Keratinocyte (primary cell): ENCODE measurements at regions not wholly inside any gene's neighbourhood (a gene's known extent, or its start where the extent isn't known, plus 50 kb on each side); places are given as distances from the start of the nearest gene placed in this dataset.

Experiments used
- DNase-seq: peaks from one replicate; pipeline ENCODE4 v3.0.0-alpha.2; 2011; ENCODE audit warnings: low read depth, missing footprints, low spot score
- FAIRE-seq: peaks from 2 replicates; lab custom pipeline; 2011; peaks lifted over from hg19 to GRCh38; lab: Jason Lieb, UNC
- H2AFZ ChIP-seq: 2 replicates; pipeline ENCODE4 v1.6.0; 2012; ENCODE audit warnings: low read length, control low read depth, inconsistent platforms; ENCODE audit not compliant: control insufficient read depth
- H3K27ac ChIP-seq: 2 replicates; pipeline ENCODE4 v1.5.1; 2011; ENCODE audit warnings: low read length; ENCODE audit not compliant: control insufficient read depth, insufficient read depth
- H3K27me3 ChIP-seq: 3 replicates; pipeline ENCODE4 v1.6.0; 2011; ENCODE audit warnings: low read length; ENCODE audit not compliant: control insufficient read depth, insufficient read depth; ENCODE audit errors: extremely low read depth
- H3K36me3 ChIP-seq, 2 experiments: 2 replicates in 1 of 2; 3 replicates in 1 of 2; pipeline ENCODE4 v1.5.1; 2011; ENCODE audit warnings: low read length in 2 of 2, mild to moderate bottlenecking in 1 of 2; ENCODE audit not compliant: control insufficient read depth in 2 of 2, insufficient read depth in 2 of 2; ENCODE audit errors: extremely low read depth in 1 of 2
- H3K4me1 ChIP-seq: 3 replicates; pipeline ENCODE4 v1.5.1; 2011; ENCODE audit warnings: low read length; ENCODE audit not compliant: control insufficient read depth, insufficient read depth; ENCODE audit errors: extremely low read depth
- H3K4me2 ChIP-seq: 3 replicates; pipeline ENCODE4 v1.6.0; 2011; ENCODE audit warnings: low read depth, low read length; ENCODE audit not compliant: control insufficient read depth, insufficient read depth; ENCODE audit errors: extremely low read depth
- H3K4me3 ChIP-seq, 3 experiments: fragments of 200-600 bp in 1 of 3; sonication (generic) in 1 of 3; 2 replicates in 2 of 3; 3 replicates in 1 of 3; pipeline ENCODE4 v1.5.1; 2011 to 2016; ENCODE audit warnings: low read length in 3 of 3, mild to moderate bottlenecking in 3 of 3, control low read depth in 2 of 3, inconsistent platforms in 1 of 3, low read depth in 1 of 3, mixed read lengths in 1 of 3, mixed run types in 1 of 3, moderate library complexity in 1 of 3; ENCODE audit not compliant: control insufficient read depth in 2 of 3, insufficient read depth in 2 of 3; ENCODE audit errors: extremely low read depth in 1 of 3
- H3K79me2 ChIP-seq: 2 replicates; pipeline ENCODE4 v1.6.0; 2012; ENCODE audit warnings: low read length; ENCODE audit not compliant: control insufficient read depth, insufficient read depth
- H3K9ac ChIP-seq: 3 replicates; pipeline ENCODE4 v1.6.0; 2011; ENCODE audit warnings: low read length; ENCODE audit not compliant: control insufficient read depth, insufficient read depth; ENCODE audit errors: extremely low read depth
- H3K9me1 ChIP-seq: 3 replicates; pipeline ENCODE4 v1.6.0; 2011; ENCODE audit warnings: low read length; ENCODE audit not compliant: control insufficient read depth, insufficient read depth; ENCODE audit errors: extremely low read depth
- H3K9me3 ChIP-seq: 2 replicates; pipeline ENCODE4 v1.5.1; 2012; ENCODE audit warnings: low read depth, low read length; ENCODE audit not compliant: control insufficient read depth
- H4K20me1 ChIP-seq: 3 replicates; pipeline ENCODE4 v1.6.0; 2011; ENCODE audit warnings: low read length; ENCODE audit not compliant: control insufficient read depth, insufficient read depth; ENCODE audit errors: extremely low read depth
- EZH2 ChIP-seq: IDR thresholded peaks from one replicate; pipeline ENCODE4 v1.6.1; 2012; ENCODE audit warnings: inconsistent platforms, mild to moderate bottlenecking, low read length, moderate library complexity
- dilution Hi-C: fragments of 300-500 bp; cut with MboI; formaldehyde crosslinking; loops from one replicate; pipeline ENCODE4 v1.7.0; 2020; ENCODE audit warnings: low sequenced_read_pairs; ENCODE audit not compliant: extremely low pct_ligation_motif_present
- TF ChIP-seq, protein P1 (sequence below), 3 experiments: IDR thresholded peaks in 1 of 3; conservative IDR thresholded peaks in 1 of 3; optimal IDR thresholded peaks in 1 of 3; 2 replicates in 2 of 3; 3 replicates in 1 of 3; pipeline versions ENCODE3 to v1.5.1; 2011; ENCODE audit warnings: low read length in 3 of 3, mild to moderate bottlenecking in 3 of 3, moderate library complexity in 2 of 3, control low read depth in 1 of 3, inconsistent platforms in 1 of 3; ENCODE audit not compliant: insufficient read depth in 2 of 3; ENCODE audit errors: extremely low read depth in 1 of 3

DNA sequence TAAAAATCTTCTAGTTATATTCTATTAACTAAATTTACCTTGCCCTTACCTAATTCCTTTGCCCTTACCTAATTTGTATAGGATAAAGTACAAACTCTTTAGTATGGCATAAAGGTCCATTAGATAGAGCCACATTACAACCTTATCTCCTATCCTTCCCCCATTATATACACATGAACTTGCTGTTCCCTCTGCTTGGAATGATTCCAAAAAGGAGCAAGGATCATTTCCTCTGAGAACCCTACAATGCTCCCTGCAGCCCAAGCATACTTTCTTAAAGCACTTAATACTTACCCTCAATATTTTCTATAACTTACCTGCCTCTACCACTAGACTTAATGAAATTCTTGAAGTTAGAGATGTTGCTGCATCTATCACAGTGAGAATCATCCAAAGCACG is 118.9 kb upstream of the CCDC54 start:
- no peaks in the 10 kb centered on the region for H3K4me1 ChIP-seq
- H2AFZ ChIP-seq, result no peak overlapping the region
- no peaks in the 10 kb centered on the region for H4K20me1 ChIP-seq
- FAIRE-seq (no peak), DNase-seq (no peak)
- H3K27me3 ChIP-seq, result no peaks in the 10 kb centered on the region
- no peak overlapping the region for H3K27ac ChIP-seq
- TF ChIP-seq, protein P1, sequence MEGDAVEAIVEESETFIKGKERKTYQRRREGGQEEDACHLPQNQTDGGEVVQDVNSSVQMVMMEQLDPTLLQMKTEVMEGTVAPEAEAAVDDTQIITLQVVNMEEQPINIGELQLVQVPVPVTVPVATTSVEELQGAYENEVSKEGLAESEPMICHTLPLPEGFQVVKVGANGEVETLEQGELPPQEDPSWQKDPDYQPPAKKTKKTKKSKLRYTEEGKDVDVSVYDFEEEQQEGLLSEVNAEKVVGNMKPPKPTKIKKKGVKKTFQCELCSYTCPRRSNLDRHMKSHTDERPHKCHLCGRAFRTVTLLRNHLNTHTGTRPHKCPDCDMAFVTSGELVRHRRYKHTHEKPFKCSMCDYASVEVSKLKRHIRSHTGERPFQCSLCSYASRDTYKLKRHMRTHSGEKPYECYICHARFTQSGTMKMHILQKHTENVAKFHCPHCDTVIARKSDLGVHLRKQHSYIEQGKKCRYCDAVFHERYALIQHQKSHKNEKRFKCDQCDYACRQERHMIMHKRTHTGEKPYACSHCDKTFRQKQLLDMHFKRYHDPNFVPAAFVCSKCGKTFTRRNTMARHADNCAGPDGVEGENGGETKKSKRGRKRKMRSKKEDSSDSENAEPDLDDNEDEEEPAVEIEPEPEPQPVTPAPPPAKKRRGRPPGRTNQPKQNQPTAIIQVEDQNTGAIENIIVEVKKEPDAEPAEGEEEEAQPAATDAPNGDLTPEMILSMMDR (optimal IDR thresholded peaks at IDR 0.05 in 1 of 3, IDR thresholded peaks at IDR 0.05 in 1 of 3, conservative IDR thresholded peaks at IDR 0.05 in 1 of 3; ENCODE audit: extremely low read depth in 1 of 3, insufficient read depth in 2 of 3, low read length in 3 of 3), result no peak
- no peak for TF ChIP-seq EZH2
- dilution Hi-C loops, result loop anchor here (25.0 kb wide), 1 partner anchor 179 kb away; no protein-coding TSS in a partner anchor
- H3K4me3 ChIP-seq, result no peak overlapping the region
- H3K79me2 ChIP-seq, result no peaks in the 10 kb centered on the region
- no peaks in the 10 kb centered on the region for H3K9me1 ChIP-seq
- H3K4me2 ChIP-seq, result no peak overlapping the region
- no peak overlapping the region for H3K9ac ChIP-seq
- H3K9me3 ChIP-seq, result no peaks in the 10 kb centered on the region
- H3K36me3 ChIP-seq, result no peaks in the 10 kb centered on the region

DNA sequence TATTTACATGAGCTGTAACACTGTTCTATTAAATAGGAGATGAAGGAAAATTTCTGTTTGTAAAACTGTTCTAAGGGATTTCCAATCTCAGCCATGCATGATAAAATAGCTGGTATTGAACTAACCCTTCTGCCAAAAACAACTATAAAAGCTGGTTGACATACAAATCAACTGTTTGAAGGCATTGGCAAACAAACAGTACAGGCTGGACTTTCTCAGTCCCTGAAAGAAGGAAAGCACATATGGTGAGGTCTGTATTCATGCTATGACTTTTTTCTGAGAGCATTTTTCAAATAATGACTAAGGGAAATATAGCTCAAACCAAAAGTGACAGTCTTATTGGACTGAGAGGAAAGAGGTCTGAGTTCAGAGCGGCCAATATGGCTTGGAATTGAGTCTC is 117.0 kb upstream of the CCDC54 start:
- no peak overlapping the region for H2AFZ ChIP-seq
- H3K4me3 ChIP-seq, result no peak overlapping the region
- H3K4me2 ChIP-seq, result no peak overlapping the region
- FAIRE-seq (no peak), DNase-seq (no peak)
- H3K9me1 ChIP-seq, result no peaks in the 10 kb centered on the region
- H3K27me3 ChIP-seq, result no peaks in the 10 kb centered on the region
- no peak overlapping the region for H3K27ac ChIP-seq
- TF ChIP-seq, protein P1 (optimal IDR thresholded peaks at IDR 0.05 in 1 of 3, IDR thresholded peaks at IDR 0.05 in 1 of 3, conservative IDR thresholded peaks at IDR 0.05 in 1 of 3; ENCODE audit: extremely low read depth in 1 of 3, insufficient read depth in 2 of 3, low read length in 3 of 3), result no peak
- TF ChIP-seq EZH2, result no peak
- H3K79me2 ChIP-seq, result no peaks in the 10 kb centered on the region
- H3K9me3 ChIP-seq, result no peaks in the 10 kb centered on the region
- dilution Hi-C loops, result loop anchor here (25.0 kb wide), 1 partner anchor 177 kb away; no protein-coding TSS in a partner anchor
- no peaks in the 10 kb centered on the region for H4K20me1 ChIP-seq
- no peak overlapping the region for H3K9ac ChIP-seq
- peaks cover 18% of the 10 kb centered on the region for H3K4me1 ChIP-seq
- H3K36me3 ChIP-seq, result no peaks in the 10 kb centered on the region
